A549 (cell line): ENCODE measurements at regions not wholly inside any gene's neighbourhood (a gene's known extent, or its start where the extent isn't known, plus 50 kb on each side); places are given as distances from the start of the nearest gene placed in this dataset.

Experiments used
- BHLHE40 ChIP-seq: IDR thresholded peaks from 2 replicates; pipeline ENCODE4 v1.6.1; 2012; ENCODE audit warnings: low read depth, low read length, inconsistent platforms
- CEBPB ChIP-seq, 2 experiments: fragments of >200 bp in 1 of 2; sonication (Bioruptor Twin) in 1 of 2; formaldehyde crosslinking in 1 of 2; IDR thresholded peaks; 2 replicates each; pipeline ENCODE4 v1.6.1; 2012 to 2016
- TF ChIP-seq, protein P1 (sequence below): fragments of >200 bp; sonication (Bioruptor Twin); formaldehyde crosslinking; IDR thresholded peaks from 3 replicates; pipeline ENCODE4 v1.5.1; 2016

DNA sequence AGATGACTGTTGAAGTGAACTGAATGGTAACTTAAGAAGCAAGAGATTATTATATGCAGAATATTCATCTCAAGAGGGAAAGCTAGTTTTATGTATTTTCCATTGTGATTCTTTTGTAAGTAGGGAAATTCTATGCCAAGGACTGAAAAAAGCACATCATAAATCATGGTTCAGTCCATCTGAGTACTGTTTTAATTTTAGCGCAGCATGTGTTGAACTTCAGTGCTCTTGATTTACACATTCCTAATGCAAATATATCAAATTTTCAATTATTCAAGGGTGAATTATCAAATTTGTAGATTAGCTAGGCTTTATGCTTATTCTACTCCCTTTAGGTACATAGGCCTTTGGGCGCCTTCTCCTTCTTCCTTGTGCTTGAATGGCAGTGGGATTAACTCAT, 50.3 kb upstream of the TCF12 start:
- TF ChIP-seq CEBPB (IDR thresholded peaks at IDR 0.05) (no peak), BHLHE40 (no peak)
- TF ChIP-seq, protein P1, sequence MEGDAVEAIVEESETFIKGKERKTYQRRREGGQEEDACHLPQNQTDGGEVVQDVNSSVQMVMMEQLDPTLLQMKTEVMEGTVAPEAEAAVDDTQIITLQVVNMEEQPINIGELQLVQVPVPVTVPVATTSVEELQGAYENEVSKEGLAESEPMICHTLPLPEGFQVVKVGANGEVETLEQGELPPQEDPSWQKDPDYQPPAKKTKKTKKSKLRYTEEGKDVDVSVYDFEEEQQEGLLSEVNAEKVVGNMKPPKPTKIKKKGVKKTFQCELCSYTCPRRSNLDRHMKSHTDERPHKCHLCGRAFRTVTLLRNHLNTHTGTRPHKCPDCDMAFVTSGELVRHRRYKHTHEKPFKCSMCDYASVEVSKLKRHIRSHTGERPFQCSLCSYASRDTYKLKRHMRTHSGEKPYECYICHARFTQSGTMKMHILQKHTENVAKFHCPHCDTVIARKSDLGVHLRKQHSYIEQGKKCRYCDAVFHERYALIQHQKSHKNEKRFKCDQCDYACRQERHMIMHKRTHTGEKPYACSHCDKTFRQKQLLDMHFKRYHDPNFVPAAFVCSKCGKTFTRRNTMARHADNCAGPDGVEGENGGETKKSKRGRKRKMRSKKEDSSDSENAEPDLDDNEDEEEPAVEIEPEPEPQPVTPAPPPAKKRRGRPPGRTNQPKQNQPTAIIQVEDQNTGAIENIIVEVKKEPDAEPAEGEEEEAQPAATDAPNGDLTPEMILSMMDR, result no peak
